Dermis microvascular lymphatic vessel endothelial cell (primary cell): ENCODE measurements at regions not wholly inside any gene's neighbourhood (a gene's known extent, or its start where the extent isn't known, plus 50 kb on each side); places are given as distances from the start of the nearest gene placed in this dataset.
A peak's percentile ranks its signal among the peaks of the same experiment; 100 is the strongest.

Experiments
- DNase-seq, 2 donors: peaks; one replicate each; pipeline versions ENCODE4 v3.0.0 to v3.0.0-alpha.2; 2010; ENCODE audit warnings: low read depth in 2 of 2

DNA sequence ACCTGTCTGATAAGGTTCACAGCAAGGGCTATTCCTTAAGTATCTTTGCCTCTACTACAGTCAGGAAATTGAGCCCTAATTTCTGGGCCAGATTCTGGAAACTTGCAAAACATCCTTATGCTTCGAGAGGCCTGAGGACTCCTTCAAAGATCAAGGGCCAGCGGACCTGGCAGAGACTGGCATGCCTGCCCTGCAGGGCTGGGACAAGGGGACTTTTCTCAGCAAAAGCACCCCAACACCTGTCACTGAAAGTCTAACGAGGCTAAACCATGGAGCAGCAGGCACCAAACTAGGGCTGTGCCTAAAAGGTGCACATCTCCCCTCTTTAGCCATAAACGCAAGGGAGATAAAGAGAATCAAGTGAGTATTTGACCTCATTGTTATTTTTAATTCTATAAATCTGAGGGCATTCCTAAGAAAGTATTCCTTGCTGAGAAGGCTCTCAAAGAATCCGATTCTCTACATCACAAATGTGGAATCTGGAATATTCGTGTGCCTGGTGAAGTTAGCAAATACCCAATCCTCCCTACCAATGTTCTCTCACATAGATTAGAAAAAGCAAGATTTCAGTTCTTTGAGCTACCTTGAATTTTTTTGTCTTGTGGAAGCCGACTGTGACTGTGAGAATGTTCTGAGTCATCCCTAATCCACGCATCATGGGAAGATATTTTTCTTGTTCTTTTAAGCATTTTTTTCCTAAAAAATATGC, 328.2 kb upstream of the NOVA1 start:
- no peak for DNase-seq

DNA sequence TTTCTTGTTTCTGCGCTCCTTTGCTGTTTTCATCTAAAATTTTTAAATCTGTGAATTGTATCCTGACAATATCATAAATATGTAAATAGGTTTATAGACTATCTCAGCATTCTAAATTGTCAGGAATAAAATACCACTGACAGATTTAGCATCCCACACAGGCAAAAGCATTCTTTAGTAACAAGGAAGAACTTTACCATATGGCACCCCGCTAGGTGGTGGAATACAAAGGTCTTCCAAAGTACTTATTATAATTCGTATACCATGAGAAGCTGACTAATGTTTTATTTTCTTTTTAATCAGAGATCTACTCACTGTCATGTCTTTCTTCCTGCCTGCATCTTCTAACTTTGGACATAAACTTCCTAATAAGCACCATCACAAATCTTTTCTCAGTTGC, 328.8 kb upstream of the NOVA1 start:
- no peak for DNase-seq

DNA sequence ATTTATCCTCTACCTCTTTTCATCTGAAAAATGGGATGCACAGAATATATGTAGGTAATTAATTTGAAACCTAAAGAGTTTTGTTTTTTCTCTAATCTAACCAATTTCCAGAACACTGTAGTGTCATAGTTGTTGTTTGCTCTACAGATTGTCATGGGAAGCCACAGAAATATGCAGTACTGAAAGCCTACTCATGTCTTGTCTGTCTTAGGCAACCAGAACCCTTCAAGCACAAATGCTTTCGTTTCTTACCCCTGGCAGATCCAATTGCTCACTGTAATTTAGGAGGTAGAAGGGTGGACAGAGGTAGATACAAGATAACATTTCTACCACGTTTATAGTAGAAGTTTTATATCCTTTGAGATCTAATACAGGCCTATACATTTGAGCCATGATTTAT, 330.2 kb upstream of the NOVA1 start:
- no peak for DNase-seq

DNA sequence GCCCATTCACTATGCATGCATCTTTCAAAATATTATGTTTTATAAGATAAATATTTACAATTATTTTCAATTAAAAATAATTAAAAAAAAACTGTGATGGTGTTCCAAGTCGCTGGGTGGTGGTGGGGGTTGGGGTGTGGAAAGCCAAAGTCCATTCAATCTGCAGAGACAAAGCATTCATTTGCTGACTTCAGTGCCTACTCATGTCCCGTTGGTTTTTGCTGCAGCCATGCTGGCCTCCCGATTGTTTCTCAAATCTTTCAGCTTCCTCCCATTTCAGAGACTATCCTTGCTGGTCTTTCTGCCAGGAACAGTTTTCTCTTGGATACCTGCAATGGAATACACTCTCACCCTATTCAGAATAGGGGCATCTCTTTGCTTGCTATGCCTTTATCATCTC, 331.5 kb upstream of the NOVA1 start:
- no peak for DNase-seq

DNA sequence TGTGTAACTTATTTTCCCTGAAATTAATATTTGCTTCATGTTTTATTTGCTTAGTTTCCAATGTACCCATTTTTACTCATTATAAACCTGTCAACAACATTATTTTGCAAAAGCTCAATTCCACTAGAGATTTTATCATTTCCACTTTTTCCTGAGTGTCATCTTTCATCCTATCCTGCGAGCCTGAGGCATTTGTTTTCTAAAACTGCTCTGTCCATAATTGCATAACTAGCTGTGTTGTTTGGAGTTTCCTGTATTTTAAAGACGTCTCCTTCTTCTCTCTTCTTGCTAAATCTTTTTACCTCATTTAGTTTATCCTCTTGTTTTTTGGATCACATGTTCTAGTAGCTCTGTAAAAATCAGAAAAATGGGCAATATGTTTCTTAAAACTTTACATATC, 332.7 kb upstream of the NOVA1 start:
- no peak for DNase-seq

DNA sequence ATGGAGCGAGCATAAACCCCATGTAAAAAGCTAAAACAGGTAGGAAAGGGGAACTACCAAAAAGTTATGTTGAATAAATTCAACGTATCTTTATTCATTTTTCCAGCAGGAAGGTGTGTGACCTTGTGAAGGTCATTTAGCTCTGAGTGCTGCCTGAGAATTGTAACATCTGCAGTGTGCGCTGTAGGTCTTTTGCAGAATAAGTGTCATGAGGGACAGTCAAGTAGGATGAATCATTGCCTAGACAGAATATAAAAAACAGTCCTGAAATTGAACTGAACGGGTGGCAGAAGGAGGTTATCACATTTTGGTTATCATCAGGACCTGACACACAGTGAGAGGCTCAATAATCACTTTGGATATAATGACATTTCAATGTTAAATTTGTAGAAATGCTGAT, 334.8 kb upstream of the NOVA1 start:
- no peak for DNase-seq

DNA sequence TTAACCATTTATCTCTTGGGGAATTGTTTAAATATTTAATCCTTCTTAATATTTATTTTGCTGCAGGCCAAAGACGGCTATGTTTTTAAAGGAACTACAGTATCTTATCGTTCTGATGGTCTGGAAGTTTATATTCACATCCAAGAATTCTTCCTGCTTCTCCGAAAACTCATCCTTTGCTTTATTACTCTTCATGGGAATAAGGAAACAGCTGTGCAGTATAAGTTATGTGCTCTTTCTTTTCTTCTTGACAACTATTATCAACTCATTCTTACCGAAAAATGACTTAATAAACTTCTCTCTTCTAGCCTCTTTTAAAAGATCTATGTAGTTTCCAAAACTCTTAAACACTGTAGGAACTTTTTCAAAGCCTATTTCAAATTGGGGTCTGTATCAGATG, 335.6 kb upstream of the NOVA1 start:
- DNase-seq: no peak

DNA sequence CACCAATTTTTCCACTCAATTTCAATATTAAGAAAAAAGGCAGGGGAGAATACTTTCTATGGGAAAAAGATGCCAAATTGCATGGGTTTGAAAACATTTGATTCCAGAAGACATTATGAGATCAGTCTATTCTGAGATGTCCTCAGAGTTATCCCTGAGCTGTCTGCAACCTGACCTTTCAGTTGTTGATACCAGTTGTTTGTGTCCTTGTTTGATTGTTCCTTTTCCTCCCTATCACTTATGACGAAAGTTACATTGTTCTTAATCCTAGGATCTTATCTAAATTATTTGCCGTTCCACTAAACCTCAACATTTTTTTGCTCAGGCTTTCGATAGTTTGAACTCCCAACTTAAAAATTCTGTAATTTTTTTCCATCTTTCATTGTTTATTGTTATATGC, 336.3 kb upstream of the NOVA1 start:
- DNase-seq: no peak

DNA sequence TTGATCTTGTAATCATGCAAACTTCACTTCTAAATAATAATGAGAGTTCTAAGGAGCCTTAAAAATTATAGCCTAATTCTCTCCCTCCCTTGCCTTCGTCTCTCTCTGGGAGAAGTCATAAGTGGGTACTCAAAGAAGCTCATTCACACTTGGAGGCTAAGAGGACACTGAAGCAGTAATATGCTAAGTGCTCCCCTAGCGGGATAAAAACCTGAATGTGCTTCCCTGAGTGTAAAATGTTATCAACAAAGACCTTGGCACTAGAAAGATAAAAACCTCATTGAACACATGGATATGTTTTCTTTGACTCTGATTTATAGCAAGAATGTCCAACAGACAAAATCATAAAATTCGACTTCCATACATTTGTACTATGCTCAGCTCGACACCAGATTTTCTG, 337.9 kb upstream of the NOVA1 start:
- DNase-seq: no peak

DNA sequence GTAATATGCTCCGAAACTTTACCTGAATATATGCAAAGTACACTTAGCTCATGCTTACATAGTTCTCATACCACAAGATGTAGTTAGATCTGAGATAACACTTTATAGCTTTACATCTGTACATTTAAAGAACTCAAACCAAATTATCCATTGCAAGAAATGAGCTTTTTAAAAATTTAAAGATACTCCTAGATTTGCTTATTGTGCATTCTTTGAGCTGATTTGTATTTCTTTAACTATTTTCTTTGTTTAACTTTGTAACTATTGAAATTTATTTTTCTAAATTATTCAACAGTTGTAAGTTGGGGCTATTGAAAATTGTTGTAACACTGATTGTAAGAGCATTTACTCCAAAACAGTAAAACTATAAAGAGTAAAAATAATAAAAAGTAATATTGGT, 340.2 kb upstream of the NOVA1 start:
- no peak for DNase-seq

DNA sequence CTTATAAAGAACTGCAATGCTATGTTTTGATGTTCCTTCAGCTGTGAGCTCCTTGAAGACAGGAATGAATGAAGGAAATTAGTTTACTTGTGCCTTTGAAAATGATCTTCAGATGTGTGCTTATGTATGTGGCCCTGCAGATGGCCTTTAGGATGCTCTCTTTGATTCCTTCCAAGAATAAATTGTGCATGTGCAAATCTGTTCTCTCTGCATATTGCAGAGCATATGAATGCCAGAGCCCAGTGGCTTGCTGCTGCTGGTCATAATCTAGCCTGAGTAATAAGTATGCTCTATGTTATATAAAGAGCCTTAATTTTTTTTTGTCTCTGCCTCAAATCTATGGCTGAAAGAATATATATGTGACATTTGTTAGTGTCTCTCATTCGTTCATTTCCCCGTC, 341.9 kb upstream of the NOVA1 start:
- DNase-seq: no peak

DNA sequence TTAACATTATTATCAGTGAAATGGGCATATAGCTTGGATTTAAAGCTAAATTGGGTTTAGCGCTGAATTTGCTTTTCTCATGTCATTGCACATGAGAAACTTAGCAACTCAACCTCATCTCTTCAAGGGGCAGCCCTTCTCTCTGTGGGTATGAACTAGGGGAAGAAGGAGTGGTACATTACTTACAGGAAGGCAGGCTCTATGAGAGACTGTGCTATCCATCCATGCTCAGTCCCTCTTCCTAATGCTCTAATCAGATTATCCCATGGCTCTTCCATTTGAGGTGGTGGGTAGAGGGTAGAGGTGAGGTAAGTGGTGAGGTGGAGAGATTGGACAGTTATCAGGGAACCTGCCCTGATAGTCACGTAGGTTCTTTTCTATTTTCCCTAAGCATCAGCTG, 343.7 kb upstream of the NOVA1 start:
- no peak for DNase-seq

DNA sequence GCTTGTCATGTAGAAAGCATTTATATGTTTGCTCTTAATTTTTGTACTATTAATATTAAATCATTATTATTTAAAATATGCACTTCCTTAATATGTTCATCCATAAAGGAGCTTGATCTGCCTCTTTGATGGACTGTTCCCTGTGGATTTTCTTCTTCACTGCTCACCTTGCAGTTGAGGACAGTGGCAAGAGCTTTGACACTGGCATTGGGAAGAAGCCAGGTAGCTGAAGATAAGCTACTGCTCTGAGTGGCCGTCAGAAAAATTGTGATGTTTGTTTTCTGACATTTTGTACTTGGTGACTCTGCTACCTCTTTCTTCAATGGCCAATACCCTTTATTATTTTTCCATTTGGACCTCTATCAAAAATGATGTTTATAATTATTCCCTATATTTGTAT, 349.4 kb upstream of the NOVA1 start:
- DNase-seq: no peak

DNA sequence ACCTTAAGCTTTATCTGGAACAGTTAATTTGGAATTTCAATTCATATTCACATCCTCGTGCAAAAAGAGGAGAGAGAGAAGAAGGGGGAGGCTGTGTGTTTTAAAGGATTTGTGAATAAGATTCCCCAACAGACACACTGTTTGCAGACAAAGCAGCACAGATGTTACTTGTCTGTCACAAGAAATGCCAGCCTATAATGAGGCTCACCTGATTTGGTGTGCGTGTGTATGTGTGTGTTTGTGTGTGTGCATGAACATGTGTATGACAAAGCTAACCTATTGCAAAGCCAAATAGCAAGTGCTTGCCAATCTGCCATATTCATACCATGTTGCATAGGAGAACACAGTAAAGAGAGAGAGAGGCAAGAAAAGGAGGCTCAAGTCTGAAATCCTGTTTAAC, 361.6 kb upstream of the NOVA1 start:
- no peak for DNase-seq

DNA sequence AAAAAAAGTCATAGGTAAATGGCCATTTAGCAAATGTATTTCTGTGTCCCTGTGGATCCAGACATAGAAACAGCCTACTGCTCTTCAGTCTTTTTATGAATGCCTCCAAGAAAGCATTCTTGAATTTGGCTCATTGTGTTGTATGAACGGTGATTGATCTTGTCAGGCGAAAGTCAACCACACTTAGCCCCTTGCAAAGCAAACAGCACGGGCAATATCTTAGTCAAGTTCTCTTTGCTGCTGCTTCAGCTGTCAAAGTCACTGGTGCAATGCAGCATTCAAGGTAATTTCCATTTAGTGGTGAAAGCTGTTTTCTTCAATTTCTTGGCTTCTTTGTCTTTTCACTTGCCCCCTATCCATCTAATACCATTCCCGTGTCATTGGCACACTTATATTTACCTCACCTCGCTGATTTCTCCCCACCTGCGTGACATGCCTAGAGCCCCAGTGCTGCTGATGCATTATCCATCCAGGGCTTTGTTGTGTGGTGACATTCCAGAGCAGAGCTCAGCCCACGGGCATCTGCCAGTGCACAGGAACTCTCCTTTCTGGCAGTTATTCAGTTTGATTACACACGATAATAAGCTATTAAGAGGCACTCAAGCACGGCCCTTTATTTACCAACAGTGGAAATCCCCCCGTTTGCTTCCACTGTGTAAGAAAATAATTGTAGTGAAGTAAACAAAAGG, 362.3 kb upstream of the NOVA1 start:
- DNase-seq: no peak

DNA sequence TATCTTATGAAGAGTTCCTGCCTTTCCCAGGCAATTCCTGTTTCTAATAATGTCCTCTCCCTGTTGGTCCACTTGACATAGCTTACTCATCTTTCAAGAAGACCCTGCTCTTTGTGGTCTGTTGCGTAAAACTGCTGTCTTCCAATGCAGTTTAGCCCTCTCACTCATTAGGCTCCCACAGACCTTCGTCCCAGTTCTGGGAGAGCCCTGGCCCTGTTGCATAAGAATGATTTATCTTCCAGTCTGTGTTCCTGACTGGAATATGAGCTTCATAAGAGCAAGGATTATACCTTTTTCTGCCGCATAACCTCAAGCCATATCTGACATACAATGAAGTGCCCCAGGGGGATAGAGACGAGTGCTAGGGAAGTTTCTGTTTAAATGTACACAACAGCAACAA, 365.9 kb upstream of the NOVA1 start:
- no peak for DNase-seq

DNA sequence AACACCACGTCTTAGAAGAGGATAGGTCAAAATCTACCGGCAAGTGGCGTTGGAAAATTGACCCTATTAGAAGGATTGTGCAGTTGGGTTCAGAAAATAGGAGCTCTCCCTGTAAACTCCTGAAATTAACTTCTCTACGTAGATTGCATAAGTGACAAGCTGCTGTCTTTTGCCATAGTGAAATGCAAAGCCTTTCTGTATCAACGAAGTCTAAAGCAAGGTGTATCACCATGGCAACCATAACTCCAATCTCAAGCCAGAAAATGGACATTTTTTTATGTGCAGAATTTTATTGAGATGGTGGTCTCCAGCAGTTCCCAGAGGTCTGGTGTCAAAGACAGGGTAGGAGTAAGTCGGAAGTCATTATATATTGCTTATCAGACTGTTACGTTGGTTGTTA, 367.7 kb upstream of the NOVA1 start:
- no peak for DNase-seq

DNA sequence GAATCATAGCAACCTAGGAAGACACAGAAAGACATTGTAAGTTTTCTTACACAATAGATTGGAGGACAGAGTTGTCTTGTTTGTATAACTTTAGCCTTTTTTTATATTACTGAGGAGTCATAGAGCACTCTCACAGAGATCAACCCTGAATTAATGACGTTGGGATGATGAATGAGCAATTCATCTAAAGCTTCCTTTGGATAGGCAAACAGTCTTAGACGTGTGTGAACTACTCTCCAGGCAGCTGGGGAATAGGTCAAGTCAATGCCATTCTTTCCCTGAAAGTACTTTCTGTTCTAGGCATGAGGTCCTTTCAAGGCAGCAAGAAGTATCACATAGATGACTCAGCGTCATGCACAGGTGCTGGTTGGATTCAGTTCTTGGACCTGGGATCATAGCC, 369.1 kb upstream of the NOVA1 start:
- DNase-seq: no peak

DNA sequence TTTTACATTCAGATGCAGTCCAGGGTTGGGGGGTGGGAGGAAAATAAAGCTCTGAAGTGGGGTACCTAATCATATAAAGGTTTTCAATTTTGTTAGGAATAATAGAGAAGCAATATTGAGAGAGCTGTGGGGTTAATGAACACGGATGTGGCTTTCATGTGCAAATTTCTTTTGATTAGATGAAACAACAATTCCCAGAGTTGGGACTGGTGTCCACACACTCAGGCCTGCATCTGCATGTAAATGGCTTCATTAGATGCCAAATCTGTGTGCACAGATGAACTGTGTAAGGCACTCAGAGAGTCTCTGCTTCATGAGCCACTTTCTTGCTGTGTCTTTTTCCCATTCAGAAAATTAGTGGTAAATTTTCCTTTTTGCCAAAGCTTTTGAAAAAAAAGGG, 377.1 kb upstream of the NOVA1 start:
- DNase-seq: no peak

DNA sequence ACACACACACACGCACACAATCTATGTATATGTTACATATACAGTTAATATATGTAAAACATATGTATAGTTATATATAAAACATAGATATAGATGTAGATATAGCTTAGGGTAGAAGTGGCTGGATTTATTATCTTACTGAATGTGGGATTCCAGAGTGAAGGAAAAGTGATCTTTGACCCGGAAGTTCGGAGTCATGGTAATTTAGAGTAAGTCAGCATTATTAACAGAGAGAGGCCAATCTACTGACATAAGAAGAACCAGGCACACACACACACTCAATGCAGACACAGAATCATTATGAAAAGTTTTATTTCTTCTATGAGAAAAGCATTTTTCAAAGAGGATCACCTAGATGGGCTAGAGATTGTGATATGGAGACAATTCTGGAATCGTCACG, 384.2 kb upstream of the NOVA1 start:
- no peak for DNase-seq

DNA sequence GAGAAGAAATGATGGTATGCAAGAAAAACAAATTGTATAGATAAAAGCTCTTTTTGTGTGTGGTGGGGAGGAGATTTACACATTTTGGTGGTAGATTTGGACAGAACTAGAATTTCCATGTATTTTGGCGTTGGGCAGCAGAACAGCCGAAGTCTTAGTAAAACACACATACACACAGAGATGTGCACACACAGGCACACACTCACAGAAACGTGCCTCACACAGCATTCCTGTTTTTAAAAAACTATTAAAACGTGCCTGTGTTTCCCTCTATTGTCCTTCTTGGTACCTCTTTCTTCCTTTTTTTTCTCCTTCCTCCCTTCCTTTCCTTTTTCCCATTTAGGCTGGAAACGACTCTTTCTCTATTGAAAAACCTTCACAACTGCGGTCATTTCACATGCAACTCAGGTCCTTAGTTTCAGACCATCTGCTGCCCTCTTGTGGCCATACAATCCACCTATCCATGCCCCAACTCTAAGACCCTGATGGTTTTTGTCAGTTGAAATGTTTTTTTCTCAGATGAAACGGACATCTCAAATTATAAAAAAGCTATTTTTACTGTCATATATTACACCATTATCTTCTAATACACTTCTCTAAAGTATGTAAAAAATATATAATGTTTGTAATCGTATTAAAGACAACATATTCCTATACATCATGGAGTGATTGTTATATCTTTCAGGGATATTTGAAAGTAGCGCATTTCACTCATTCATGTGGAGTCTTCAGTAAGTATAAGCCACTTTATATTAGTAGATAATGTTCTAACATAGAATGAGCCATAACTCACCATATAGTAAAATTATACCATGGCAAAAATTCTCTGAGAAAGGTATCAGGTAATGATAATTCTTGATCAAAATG, 386.7 kb upstream of the NOVA1 start:
- DNase-seq: peak; percentile 12 to 31

DNA sequence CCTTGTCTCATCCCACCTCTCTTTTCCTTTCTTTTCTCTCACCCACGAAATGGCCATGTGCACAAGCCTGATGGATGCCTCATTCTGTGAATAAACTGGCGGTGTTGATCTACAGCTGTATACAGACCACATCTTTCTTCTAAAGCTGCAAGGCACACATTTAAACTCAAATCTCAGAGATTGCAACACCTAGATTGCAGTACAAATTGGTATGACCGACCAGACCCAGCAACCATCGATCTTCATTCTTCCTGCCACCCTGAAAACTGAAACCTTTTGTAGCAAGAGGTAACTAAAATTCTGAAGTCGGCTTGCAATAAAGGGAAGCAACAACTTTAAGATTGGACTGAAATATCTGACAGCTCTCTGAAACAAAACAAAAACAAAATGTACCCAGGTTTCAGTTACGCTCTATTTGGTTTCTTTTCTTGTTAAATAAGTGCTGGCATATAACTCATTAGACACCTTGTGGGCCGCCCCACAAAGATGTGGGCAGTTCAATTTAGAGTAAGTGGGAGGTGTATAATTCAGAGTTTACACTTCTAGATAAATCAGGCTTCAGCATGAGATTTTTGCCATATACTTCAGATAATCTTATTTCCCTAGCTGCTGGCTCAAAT, 390.0 kb upstream of the NOVA1 start:
- no peak for DNase-seq
